ENCODE measurements at regions not wholly inside any gene's neighbourhood (a gene's known extent, or its start where the extent isn't known, plus 50 kb on each side); places are given as distances from the start of the nearest gene placed in this dataset.

- TF ChIP-seq CTCF (IDR thresholded peaks at IDR 0.05) (no peak), POLR2A (IDR thresholded peaks at IDR 0.05) (no peak)
These were observed 657.8 kb downstream of the GALC start for GRCh38 chr14:87334997-87335685.
